Activated CD8-positive, alpha-beta memory T cell treated with anti-CD3 and anti-CD28 coated beads, Interleukin-2, amount 50 U/mL, for 1 hour (primary cell): ENCODE measurements at regions not wholly inside any gene's neighbourhood (a gene's known extent, or its start where the extent isn't known, plus 50 kb on each side); places are given as distances from the start of the nearest gene placed in this dataset.
"Not testable (repeated sequence)": the region's sequence is repeated elsewhere in the genome, so short reads cannot be mapped to it uniquely, and the experiment has no call there.

Experiments used
- DNase-seq: peaks from one replicate; pipeline ENCODE4 v3.0.0-alpha.2; 2020; ENCODE audit errors: extremely low read depth

DNA sequence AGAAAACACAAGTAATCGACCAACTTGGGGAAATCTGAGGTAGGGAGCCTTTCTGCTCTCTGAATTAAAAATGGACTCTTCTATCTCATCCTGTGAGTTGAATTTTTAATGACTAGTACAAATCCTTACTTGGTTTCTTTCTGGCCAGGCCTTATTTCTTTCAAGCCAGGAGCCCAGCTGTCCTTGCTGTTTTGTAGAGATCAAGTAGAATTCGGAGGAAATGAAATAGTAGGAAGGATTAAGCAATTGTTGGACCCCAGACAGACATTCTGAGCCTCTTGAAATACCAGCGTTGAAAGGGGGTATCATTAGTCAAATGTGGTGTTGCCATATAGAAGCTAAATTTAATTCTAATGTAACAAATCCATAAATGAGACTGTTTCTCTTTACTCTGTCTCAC, 53.7 kb upstream of the SMIM15 start:
- no peak for DNase-seq

DNA sequence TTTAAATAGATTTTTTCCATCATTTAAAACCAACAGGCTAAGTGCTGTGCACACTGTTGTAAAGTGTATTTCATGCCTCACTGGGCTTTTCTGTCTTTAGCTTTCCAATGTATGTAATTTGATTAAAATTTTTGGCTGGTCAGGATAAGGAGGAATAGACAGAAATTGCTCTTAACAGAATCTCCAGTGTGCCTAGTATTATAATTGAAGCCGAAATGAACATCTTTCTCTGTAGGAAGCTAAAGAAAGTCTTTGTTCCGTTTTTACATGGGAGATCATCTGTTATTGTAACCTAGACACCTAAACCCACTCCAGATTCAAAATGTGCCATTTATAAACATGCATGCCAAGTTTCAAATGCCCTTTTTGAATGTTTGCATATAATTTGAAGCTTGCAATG, 54.5 kb upstream of the SMIM15 start:
- no peak for DNase-seq

DNA sequence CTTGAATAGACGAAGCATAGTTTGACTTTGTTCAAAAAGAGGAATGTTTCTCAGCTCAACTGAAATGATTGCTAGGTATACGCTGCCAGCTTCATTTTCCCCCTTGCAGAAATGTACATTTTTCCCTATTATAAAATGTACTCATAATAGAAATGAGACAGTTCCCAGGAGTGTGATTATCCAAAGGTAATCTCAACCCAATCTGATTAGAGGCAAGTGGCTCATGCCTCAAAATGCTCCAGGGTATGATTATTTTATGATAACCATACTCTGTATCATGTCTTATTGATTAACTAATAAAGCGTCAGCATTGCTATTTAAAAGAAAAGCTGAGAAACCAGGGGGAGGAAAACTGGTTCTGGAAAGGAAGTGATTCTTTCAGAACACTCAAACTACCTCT, 54.9 kb upstream of the SMIM15 start:
- no peak for DNase-seq

DNA sequence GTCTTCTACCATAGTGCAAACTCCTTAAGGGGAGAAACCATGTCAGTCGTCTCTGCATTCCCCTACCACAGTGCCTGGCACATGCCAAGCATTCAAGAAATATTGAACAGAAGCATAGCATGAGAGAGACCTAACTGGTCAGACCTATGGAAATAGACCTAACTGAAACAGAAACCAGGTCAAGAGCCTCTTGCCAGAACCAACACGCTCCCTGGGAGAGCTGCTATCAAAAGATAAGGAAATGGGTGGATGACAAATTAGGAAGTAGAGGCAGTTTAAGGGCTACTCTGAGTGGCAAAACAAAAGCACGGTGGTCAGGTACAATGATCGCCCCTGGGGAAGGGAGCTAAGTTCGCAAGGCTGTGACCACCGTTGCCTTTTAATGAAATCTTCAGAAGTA, 66.0 kb upstream of the SMIM15 start:
- DNase-seq = no peak

DNA sequence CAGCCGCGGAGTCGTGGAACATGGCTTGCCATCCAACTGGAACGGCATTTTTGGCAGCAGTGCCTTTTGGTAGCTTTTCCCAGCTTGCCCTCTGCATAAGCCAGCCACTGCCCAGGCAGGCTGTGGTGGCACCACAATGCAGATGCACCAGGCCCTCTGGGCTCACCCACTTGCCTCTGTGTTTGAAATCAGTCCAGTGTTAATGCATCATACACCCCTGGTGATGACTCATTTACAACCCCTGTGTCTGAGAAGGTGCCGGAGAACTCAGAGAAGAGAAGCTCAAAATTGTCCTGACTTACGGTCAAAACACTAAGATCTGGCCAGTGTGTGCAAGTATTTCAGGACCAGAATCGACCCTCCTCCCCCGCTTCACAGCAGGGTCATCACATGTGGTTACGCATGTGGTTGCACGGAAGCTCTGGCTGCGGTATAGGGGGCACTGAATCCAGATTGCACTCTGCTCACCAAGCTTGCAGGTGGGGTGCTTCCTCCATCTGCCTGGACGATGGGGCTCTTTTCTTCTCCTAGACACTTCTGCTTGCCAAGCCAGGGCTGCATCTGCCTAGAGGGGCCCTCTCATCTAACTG, 66.5 kb upstream of the SMIM15 start:
- DNase-seq = no peak

DNA sequence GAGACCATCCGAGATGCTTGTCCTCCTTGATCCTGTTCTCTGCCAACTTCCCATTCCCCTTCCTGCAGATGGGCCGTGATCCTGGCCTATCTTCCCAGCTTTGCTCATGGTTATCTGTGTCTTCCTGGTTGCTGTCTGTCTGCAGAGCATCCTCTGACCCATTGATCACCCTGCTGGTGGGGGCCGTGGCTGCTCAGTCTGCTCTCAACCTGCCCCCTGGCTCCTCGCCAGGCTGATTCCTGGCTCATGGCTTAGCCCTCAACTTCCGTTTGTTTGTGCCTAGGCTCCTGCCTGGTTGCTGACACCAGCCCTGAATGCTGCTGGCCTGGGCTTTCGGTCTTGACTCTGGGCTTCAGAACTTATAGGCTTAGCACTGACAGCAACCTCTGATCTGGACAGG, 67.1 kb upstream of the SMIM15 start:
- DNase-seq = no peak

DNA sequence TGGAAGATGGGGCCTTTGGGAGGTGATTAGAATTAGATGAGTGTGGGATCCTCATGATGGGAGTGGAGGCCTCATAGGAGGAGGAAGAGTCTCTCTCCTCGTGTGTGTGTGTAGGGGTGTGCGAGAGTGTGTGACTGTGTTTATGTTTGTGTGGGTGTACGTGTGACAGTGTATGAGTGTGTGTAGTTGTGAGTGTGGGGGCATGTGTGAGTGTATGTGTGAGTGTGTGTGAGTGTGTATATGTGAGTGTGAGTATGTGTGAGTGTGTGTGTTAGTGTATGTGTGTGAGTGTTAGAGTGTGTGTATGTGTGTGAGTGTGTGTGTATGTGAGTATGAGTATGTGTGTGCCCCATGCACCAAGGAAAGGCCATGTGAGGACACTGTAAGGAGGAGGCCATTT, 68.2 kb upstream of the SMIM15 start:
- no peak for DNase-seq

DNA sequence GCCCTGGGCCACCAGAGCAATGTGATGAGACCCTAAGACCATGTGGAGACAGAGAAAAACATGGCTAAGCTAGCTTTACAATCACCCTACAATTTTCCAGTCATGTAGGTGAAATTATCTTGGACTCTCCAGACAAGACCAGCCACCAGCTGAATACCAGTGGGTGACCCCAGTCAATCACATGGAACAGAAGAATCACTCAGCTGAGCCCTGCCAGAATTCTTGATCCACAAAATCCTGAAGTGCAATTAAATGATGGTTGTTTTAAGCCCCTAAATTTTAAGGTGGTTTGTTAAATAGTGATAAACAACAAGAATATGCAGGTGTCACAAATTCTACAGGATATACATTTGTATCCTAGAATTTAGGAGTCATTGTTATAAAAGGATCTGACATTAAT, 69.5 kb upstream of the SMIM15 start:
- no peak for DNase-seq

DNA sequence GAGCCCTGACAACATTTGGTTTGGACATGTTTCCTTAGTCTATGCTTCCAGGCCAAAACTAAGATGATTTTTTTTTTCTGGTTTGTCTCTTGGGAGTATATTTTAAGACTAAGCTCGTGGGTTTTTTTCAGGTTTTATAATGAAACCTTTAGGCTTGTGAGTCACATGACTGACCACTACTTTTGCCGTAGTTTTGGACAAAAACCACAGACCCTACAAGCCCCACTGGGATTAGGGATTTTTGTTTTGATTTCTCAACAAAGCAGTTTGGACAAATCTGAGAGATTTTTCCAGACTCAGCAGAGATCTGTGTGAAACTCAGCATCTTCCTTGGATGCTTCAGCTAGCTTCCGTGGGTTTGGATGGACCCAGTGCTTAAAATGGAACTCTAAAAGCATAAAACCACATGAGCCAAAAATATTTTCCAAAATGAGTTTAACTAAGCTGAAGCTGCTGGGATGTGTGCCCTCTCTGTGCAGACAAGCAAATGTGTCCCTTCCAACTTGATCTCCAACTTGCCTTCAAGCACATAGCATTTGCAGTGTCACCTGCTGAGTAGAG, 70.3 kb upstream of the SMIM15 start:
- DNase-seq = no peak

DNA sequence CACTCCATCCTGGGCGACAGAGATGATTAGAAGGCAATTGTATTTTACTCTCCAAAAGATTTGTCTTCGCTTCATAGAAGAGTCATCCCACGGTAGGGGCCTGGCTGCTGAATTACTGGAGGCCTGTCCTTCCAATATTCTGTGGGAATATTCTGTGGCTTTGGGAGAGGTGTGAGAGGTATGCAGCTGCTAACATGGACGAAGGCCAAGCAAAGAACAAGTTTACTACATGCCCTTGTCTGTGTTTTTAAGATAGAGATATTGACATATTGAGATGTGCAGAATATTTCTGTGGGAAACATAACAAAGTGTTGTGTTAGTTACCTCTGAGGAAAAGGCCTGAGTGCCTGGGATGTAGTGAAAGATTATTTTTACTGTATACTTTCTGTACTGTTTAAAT, 71.8 kb upstream of the SMIM15 start:
- DNase-seq = no peak

DNA sequence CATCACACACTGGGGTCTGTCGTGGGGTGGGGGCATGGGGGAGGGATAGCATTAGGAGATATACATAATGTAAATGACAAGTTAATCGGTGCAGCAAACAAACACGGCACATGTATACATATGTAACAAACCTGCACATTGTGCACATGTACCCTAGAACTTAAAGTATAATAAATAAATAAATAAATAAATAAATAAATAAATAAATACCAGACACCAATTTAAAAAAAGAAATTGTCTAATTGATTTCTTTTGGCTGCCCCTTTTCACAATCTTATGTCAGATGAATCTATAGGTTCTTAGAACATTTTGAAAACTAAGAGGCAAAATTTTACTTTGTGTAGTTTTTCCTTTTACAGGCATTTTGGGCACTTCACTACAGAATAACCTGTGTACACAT, 74.4 kb upstream of the SMIM15 start:
- not testable (repeated sequence) for DNase-seq

DNA sequence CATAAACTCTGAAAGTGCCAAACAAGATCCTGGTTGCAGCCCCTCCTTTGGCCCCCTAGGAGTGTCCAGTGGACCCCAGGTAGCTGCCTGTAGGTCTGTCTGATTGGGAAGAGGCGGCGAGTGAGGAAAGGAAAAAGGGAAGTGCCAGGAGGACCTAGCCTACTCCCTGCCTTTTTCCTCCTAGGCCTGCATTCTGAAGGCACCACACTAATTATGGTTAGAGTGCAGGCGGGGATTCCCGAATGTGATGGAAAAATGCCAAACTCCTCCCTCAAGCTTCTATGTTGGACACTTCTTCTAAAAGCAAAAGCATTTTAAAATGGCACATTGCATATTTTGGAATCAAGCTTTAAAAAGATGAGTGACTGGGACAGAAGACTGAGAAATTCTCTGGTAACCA, 83.2 kb upstream of the SMIM15 start:
- DNase-seq = no peak

DNA sequence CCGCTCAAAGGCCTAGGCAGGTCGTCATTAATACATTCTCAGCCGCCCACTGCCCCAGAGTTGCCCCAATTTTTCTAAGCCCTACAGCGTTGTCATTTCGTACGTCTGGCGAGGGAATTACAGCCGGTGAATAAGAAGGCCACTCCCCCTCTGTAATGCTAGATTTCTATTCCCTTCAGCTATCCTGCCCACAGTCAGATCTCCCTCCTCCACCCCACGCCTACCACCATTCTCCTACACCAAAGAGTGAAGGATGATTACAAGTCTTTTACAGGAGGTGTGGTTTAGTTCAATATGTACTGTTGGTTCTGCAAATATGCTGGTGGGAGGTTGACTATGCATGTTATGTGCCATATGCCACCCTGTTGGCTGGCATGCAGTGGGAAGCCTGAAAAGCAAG, 83.7 kb upstream of the SMIM15 start:
- no peak for DNase-seq

DNA sequence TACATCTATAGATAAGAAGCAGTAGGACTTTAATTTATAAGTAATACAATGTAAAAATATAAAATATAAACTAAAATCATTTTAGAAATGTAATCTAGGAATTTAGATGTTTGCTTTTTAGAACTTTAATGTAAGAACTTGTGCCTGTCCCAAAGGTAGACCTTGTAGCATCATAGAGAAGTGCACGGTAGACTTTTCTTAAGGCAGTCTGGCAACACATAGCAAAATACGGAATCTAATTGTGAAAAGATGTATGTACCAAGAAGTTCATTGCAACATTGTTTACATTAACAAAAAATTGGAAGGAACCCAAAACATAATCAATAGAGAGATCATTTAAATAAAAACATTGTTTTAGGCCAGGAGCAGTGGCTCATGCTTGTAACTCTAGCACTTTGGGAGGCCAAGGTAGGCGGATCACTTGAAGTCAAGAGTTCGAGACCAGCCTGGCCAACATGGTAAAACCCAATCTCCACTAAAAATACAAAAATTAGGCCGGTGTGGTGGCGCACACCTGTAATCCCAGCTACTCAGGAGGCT, 84.6 kb upstream of the SMIM15 start:
- DNase-seq = no peak

DNA sequence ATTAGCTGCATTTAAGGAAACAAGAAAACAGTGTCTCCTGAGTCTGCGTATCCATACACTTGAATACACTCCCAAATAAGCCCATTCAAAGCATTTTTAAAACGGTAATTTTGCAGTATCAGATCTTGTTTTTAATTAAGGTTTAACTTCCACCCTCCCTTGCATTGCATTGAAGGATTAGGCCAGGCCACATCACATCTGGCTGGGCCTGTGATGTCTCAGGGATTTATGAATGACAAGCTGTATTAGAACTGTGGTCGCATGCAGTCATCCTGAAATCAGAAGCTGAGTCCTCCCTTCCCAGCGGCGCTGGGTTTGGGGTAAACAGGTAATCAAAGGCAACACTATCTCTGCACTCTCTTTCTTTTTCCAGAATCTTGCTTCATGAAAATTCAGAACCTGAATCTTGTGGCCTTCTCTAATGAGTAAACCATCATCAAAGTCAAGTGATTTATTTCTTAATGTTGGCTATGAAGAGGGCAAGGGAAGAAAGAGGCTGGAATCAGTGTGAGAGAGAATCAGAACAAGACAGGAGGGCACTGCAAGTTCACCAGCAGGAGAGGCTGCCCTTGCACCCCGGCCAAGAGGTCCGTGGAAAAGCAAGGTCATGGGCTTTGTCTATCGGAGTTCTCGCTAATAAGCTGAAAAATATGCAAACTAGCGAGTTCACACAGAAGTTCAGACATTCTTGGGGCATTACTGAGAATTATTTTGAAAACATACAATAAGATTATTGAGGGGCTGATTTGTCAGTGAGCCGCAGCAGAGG, 80.0 kb upstream of the ZSWIM6 start:
- no peak for DNase-seq

DNA sequence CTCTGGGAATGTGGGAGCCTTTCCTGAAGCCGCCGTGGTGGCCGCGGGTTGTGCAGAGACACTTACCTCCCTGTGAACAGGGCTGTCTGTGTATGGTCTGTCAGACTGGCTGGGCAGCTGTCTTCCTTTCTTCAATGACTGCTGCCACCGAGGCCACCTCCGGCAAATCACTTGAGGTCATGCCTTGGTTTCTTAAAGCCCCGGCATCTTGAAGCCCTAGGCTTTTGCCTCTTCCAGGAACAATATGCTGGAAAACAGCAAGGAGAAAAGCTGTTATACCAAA, 79.5 kb upstream of the ZSWIM6 start:
- no peak for DNase-seq

DNA sequence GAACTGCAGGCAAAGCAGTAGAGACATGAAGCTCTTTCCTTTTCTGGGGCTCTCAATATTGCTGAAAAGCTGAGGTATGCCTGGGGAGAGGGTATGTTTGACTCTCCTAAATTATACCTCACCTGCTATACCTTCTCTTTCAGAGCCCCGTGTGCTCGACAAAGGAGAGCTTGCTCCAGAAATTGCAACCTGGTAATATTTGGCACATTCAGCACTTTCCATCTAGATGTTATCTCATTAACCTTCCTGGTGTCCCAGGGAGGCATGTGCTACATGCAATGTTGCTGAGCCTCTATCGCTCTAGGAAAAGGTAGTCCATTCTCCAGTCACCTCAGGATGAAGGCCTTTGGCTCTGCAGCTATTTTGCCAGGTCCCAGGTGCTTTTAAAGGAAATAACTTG, 78.5 kb upstream of the ZSWIM6 start:
- no peak for DNase-seq

DNA sequence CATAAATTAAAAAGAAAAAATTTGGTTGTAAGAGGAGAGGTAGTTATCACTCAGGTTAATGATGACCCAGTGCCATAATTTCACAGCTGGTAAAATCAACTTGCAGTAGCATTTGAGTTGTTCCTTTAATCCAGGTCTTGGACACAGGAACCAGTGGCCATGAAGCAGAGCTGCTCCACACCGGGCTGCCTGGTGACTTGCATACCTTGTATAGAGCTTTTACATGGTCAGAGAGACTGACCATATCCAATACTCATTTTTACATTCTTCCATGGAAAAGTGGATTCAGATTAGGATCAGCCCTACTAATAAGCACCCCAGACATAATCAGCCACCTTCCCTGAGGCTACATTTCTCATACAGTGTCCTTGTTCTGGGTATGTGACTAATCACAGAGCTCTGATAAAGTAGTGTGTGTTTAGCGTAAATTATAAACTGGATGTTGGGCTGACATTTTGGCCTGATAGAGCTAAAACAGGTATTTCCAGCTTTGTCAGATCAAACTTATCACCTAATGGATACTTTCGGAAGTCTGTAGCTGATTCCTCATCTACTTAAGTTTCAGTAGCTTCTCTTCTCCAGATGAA, 77.0 kb upstream of the ZSWIM6 start:
- DNase-seq = no peak

DNA sequence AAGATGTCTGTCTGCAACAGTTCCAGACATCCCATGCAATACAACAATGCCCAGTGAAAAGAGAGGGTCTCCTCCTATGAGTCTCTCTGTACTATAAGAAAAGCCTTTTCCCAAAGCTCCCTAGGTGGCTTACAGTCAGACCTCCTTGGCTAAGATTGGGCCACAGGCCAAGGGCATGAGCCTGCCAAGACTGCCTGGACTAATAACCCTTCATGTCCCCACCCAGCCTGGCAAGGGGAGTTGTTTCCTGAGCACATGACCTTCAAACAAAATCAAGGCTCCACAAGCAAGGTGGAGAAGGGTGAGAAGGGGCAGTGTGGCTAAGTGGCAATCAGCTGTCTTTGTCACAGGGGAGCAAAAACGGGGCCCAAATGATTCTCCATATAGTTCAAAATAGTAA, 75.6 kb upstream of the ZSWIM6 start:
- no peak for DNase-seq

DNA sequence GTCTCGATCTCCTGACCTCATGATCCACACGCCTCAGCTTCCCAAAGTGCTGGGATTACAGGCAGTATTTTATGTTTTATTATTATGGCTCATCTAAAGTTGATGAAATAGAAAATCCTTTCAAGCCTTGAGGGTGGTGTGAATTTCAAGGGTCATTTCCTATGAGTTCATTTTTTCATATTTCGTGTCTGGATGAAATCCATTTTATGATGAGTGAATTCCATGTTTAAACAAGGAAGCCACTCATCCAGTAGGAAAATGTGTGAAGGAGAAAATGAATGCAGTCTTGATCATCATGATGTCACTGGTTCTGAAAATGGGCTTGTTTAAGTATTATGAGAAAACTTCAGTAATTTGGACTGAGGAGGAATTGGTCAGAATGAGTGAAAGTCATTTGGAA, 74.6 kb upstream of the ZSWIM6 start:
- no peak for DNase-seq

DNA sequence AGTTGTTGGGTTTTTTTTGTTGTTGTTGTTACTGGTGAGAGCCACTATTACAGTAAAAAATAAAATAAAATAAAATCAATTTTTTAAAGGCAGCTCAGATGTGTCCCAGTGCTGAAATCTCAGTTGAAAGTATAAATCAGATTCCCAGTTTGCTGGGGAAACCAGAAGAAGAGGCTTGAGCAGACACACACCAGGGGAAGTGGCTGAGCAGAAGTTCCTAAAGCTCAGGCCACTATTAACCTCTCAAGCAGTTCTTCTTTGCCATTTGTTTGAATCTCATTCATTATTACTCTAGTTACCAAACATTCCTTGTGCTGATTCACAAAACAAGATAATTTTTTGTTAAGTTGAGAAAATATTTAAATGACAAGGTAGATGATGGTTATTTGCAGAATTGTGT, 70.9 kb upstream of the ZSWIM6 start:
- no peak for DNase-seq

DNA sequence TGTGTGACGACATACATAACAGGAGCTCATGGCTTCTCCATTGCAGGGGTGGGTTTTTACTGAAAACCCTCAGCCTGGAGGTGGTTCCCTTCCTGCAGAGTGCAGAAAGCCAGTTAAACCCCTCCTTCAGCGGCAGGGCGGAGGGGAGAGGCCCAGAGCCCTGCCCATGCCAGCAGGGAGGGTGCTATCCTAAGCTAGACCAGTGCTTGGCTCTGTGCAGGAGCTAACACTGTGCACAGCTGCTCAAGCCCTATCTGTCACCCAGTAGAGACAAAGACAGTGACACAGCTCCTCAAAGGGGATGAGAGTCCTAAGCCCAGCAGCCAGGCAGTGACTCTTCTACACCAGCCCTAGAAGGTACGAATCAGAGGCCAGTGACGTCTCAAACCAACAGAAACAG, 70.0 kb upstream of the ZSWIM6 start:
- no peak for DNase-seq

DNA sequence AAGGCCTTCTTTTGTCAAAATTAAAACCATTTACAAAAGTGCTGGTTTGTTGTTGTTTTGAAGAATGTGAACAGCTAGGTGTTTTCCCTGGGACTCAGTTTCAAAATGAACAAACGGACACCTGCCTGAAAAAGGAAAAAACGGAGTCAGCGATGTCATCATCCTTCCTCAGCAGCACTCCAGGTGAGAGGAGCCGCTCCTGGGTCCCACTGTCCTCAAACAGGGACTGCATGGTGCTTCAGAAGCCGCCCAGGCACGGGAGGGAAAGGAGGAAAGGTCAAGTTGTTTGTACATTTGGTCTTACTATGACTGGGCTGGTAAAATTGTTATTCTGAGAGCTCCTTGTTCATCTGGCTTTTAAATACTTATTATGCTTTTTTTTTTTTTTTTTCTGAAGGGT, 69.0 kb upstream of the ZSWIM6 start:
- DNase-seq = no peak
